GM23338 (cell line): ENCODE measurements at regions not wholly inside any gene's neighbourhood (a gene's known extent, or its start where the extent isn't known, plus 50 kb on each side); places are given as distances from the start of the nearest gene placed in this dataset.

Experiments
- ATAC-seq: fragments of 200-7000 bp; cut with Tn5 transposase; 3 replicates; pipeline ENCODE4 v1.9.1; 2020
- DNase-seq: peaks from one replicate; pipeline ENCODE4 v3.0.0-alpha.2; 2015; ENCODE audit warnings: low spot score
- H2AFZ ChIP-seq: fragments of 200-600 bp; sonication (generic); 2 replicates; pipeline ENCODE4 v1.8.0; 2016; ENCODE audit warnings: antibody characterized with exemption, mild to moderate bottlenecking, moderate library complexity
- H3F3A ChIP-seq: fragments of 200-600 bp; sonication (generic); replicated peaks from 2 replicates; pipeline ENCODE4 v1.8.0; 2017; ENCODE audit warnings: antibody characterized with exemption, mixed run types, low read depth
- H3K27ac ChIP-seq: fragments of 200-600 bp; sonication (generic); 2 replicates; pipeline ENCODE4 v1.6.1; 2016; ENCODE audit warnings: low read depth
- H3K27me3 ChIP-seq: fragments of 200-600 bp; sonication (generic); 2 replicates; pipeline ENCODE4 v1.8.0; 2016; ENCODE audit warnings: mild to moderate bottlenecking, mixed run types, moderate library complexity; ENCODE audit not compliant: insufficient read depth
- H3K36me3 ChIP-seq: fragments of 200-600 bp; sonication (generic); 2 replicates; pipeline ENCODE4 v1.8.0; 2016; ENCODE audit warnings: mild to moderate bottlenecking; ENCODE audit not compliant: insufficient read depth
- H3K4me1 ChIP-seq: fragments of 200-600 bp; sonication (generic); 2 replicates; pipeline ENCODE4 v1.8.0; 2016; ENCODE audit warnings: mild to moderate bottlenecking, moderate library complexity; ENCODE audit not compliant: insufficient read depth
- H3K4me2 ChIP-seq: fragments of 200-600 bp; sonication (generic); 2 replicates; pipeline ENCODE4 v1.7.1; 2017; ENCODE audit warnings: mixed run types
- H3K4me3 ChIP-seq: fragments of 200-600 bp; sonication (generic); 2 replicates; pipeline ENCODE4 v1.6.1; 2016; ENCODE audit warnings: mixed run types
- H3K79me2 ChIP-seq: fragments of 200-600 bp; sonication (generic); replicated peaks from 2 replicates; pipeline ENCODE4 v1.8.0; 2017; ENCODE audit warnings: mild to moderate bottlenecking; ENCODE audit not compliant: insufficient read depth
- H3K9me2 ChIP-seq: fragments of 200-600 bp; sonication (generic); 2 replicates; pipeline ENCODE4 v1.8.0; 2017; ENCODE audit not compliant: insufficient read depth
- H4K20me1 ChIP-seq: fragments of 200-600 bp; sonication (generic); replicated peaks from 2 replicates; pipeline ENCODE4 v1.8.0; 2017; ENCODE audit warnings: mild to moderate bottlenecking; ENCODE audit not compliant: insufficient read depth
- H3K27ac Mint-ChIP-seq: 2 replicates; pipeline ENCODE4 v1.8.0; 2020; ENCODE audit warnings: inconsistent platforms, mild to moderate bottlenecking, moderate library complexity, mixed read lengths
- H3K27me3 Mint-ChIP-seq: 3 replicates; pipeline ENCODE4 v1.8.0; 2022; ENCODE audit warnings: low read depth, mild to moderate bottlenecking, moderate library complexity, mixed read lengths, inconsistent platforms; ENCODE audit not compliant: insufficient read depth, poor library complexity
- H3K36me3 Mint-ChIP-seq: 3 replicates; pipeline ENCODE4 v1.8.0; 2021; ENCODE audit warnings: low read depth, mild to moderate bottlenecking, inconsistent platforms, moderate library complexity, mixed read lengths
- H3K4me1 Mint-ChIP-seq: 3 replicates; pipeline ENCODE4 v1.8.0; 2020; ENCODE audit warnings: mild to moderate bottlenecking, inconsistent platforms, mixed read lengths
- H3K4me3 Mint-ChIP-seq: 3 replicates; pipeline ENCODE4 v1.8.0; 2021; ENCODE audit warnings: moderate library complexity, mild to moderate bottlenecking, inconsistent platforms, mixed read lengths
- H3K9me3 Mint-ChIP-seq: 3 replicates; pipeline ENCODE4 v1.8.0; 2020; ENCODE audit warnings: moderate library complexity, mild to moderate bottlenecking, inconsistent platforms, mixed read lengths
- CREB1 ChIP-seq: fragments of 250-450 bp; sonication (Bioruptor Pico); IDR thresholded peaks from 2 replicates; pipeline ENCODE4 v1.5.0; 2020; ENCODE audit warnings: low read depth, mild to moderate bottlenecking, moderate library complexity
- CTCF ChIP-seq, 2 experiments: fragments of 200-600 bp in 1 of 2; sonication (generic) in 1 of 2; conservative IDR thresholded peaks; 2 replicates each; pipeline versions ENCODE4 v1.5.1 to v1.6.1; 2016 to 2017; ENCODE audit warnings: antibody characterized with exemption in 2 of 2, low read depth in 2 of 2, mild to moderate bottlenecking in 2 of 2, moderate library complexity in 1 of 2
- ETS1 ChIP-seq: IDR thresholded peaks from 2 replicates; pipeline ENCODE4 v1.6.1; 2016; ENCODE audit warnings: antibody characterized with exemption
- EZH2phosphoT487 ChIP-seq: fragments of 200-600 bp; sonication (generic); IDR thresholded peaks from one replicate; pipeline ENCODE4 v1.8.1; 2018; ENCODE audit warnings: antibody characterized with exemption; ENCODE audit not compliant: unreplicated experiment
- JUNB ChIP-seq: IDR thresholded peaks from one replicate; pipeline ENCODE4 v1.6.1; 2016; ENCODE audit warnings: antibody characterized with exemption; ENCODE audit not compliant: unreplicated experiment
- NANOG ChIP-seq: IDR thresholded peaks from 2 replicates; pipeline ENCODE4 v1.6.1; 2016; ENCODE audit warnings: antibody characterized with exemption, borderline replicate concordance
- POLR2AphosphoS5 ChIP-seq: IDR thresholded peaks from 2 replicates; pipeline ENCODE4 v1.6.1; 2016; ENCODE audit warnings: antibody characterized with exemption, low read depth
- REST ChIP-seq: IDR thresholded peaks from one replicate; pipeline ENCODE4 v1.6.1; 2018; ENCODE audit warnings: antibody characterized with exemption; ENCODE audit not compliant: unreplicated experiment
- STAT1 ChIP-seq: IDR thresholded peaks from one replicate; pipeline ENCODE4 v1.6.1; 2016; ENCODE audit warnings: antibody characterized with exemption; ENCODE audit not compliant: unreplicated experiment
- ZNF114 ChIP-seq: fragments of 250-450 bp; sonication (Bioruptor Pico); IDR thresholded peaks from 2 replicates; pipeline ENCODE4 v1.5.0; 2020; ENCODE audit warnings: mild to moderate bottlenecking, moderate library complexity
- ZNF331 ChIP-seq: fragments of 250-450 bp; sonication (Bioruptor Pico); IDR thresholded peaks from 2 replicates; pipeline ENCODE4 v1.5.0; 2020; ENCODE audit warnings: low read depth, mild to moderate bottlenecking, moderate library complexity
- ZNF462 ChIP-seq: fragments of 250-450 bp; sonication (Bioruptor Pico); IDR thresholded peaks from 2 replicates; pipeline ENCODE4 v1.5.0; 2020; ENCODE audit warnings: mild to moderate bottlenecking, moderate library complexity

GRCh38 chr9:106058460-106058859, 364.1 kb downstream of the TMEM38B start:
- H3K27ac Mint-ChIP-seq: no peak overlapping the region
- H3K4me1 ChIP-seq: no peaks in the 10 kb centered on the region
- H3K9me3 Mint-ChIP-seq: peaks cover 28% of the 10 kb centered on the region
- H3K9me2 ChIP-seq: peaks cover 10% of the 10 kb centered on the region; the same call in 1 of the 2 replicates
- H3K27me3 ChIP-seq: no peaks in the 10 kb centered on the region
- H3K36me3 ChIP-seq: no peaks in the 10 kb centered on the region
- peaks cover 5% of the 10 kb centered on the region for H3K27me3 Mint-ChIP-seq
- DNase-seq (no peak), ATAC-seq (no peak)
- H4K20me1 ChIP-seq: no peaks in the 10 kb centered on the region
- H3K4me3 Mint-ChIP-seq: no peak overlapping the region
- H3K4me2 ChIP-seq: no peak overlapping the region
- H3F3A ChIP-seq: no peaks in the 10 kb centered on the region
- no peak for TF ChIP-seq STAT1
- no peak for TF ChIP-seq EZH2phosphoT487
- no peak for TF ChIP-seq NANOG
- no peak for TF ChIP-seq ZNF114
- no peak for TF ChIP-seq ZNF462 (CRISPR knock-in tag)
- TF ChIP-seq CREB1 (CRISPR knock-in tag): no peak
- no peak for TF ChIP-seq CTCF (conservative IDR thresholded peaks at IDR 0.05; ENCODE audit: low read depth in 2 of 2)
- no peak for TF ChIP-seq ZNF331 (CRISPR knock-in tag)
- no peak for TF ChIP-seq REST
- no peak for TF ChIP-seq ETS1
- TF ChIP-seq JUNB: no peak
- no peak for TF ChIP-seq POLR2AphosphoS5
- no peak overlapping the region for H2AFZ ChIP-seq
- no peaks in the 10 kb centered on the region for H3K79me2 ChIP-seq
- no peak overlapping the region for H3K27ac ChIP-seq
- no peak overlapping the region for H3K4me3 ChIP-seq
- peaks cover 2% of the 10 kb centered on the region; the same call in 1 of the 3 replicates for H3K4me1 Mint-ChIP-seq
- peaks cover 13% of the 10 kb centered on the region for H3K36me3 Mint-ChIP-seq
